ENCODE measurements at regions not wholly inside any gene's neighbourhood (a gene's known extent, or its start where the extent isn't known, plus 50 kb on each side); places are given as distances from the start of the nearest gene placed in this dataset.

DNA sequence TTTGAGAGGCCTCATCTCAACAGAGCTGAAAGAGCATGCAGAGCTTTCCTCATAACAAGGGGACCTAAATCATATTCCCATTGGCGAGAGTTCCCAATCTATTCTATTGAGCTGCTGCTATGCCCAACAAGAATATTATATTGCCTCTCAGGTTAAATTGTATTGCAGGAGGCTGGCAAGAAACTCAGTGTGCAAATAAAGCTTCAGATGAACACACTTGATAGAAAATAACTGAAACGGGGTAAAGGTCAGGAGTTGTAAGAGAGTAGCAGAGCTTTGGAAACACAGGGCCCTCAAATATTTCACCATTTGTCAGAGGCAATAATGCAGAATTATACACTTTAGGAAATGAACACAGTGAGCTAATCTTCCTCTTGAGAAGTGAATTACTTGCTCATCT is 364.3 kb upstream of the SPTLC3 start:
- H3K4me1 ChIP-seq = no peaks in the 10 kb centered on the region
- no peaks in the 10 kb centered on the region for H3K27me3 ChIP-seq
- no peak overlapping the region for H3K27ac ChIP-seq
- no peaks in the 10 kb centered on the region for H3K36me3 ChIP-seq
- no peaks in the 10 kb centered on the region for H3K9me3 ChIP-seq
- no peak for ATAC-seq
- no peak overlapping the region for H3K4me3 ChIP-seq
- intact Hi-C loops (cut with DNase I) = no loop called here
- DNase-seq = no peak
- TF ChIP-seq, protein P1, sequence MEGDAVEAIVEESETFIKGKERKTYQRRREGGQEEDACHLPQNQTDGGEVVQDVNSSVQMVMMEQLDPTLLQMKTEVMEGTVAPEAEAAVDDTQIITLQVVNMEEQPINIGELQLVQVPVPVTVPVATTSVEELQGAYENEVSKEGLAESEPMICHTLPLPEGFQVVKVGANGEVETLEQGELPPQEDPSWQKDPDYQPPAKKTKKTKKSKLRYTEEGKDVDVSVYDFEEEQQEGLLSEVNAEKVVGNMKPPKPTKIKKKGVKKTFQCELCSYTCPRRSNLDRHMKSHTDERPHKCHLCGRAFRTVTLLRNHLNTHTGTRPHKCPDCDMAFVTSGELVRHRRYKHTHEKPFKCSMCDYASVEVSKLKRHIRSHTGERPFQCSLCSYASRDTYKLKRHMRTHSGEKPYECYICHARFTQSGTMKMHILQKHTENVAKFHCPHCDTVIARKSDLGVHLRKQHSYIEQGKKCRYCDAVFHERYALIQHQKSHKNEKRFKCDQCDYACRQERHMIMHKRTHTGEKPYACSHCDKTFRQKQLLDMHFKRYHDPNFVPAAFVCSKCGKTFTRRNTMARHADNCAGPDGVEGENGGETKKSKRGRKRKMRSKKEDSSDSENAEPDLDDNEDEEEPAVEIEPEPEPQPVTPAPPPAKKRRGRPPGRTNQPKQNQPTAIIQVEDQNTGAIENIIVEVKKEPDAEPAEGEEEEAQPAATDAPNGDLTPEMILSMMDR (IDR thresholded peaks at IDR 0.05) = no peak
- 87 to 93% methylated on average over 2 of the region's 2 CpGs for WGBS, 2 donors

DNA sequence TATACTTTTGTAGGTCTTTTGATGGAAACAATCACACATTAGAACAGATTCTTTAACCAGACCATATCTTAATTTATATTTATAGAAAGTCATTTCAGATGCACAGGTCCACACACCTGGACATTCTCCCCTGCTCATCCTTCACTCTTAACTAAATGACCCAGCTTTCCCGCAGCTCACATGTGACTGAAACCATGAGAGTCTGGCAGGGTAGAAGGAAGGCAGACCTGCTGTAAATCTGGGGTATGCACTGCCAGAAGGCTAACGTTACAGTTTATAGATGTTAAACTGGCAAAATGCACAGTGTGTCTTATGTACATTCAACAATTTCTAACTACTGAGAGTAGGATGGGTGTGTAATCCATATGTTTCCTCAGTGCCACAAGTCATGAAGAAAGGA is 359.5 kb upstream of the SPTLC3 start:
- TF ChIP-seq, protein P1 (IDR thresholded peaks at IDR 0.05) = no peak
- intact Hi-C loops (cut with DNase I) = no loop called here
- H3K4me1 ChIP-seq = no peaks in the 10 kb centered on the region
- WGBS, 2 donors = 73 to 77% methylated on average over 2 of the region's 2 CpGs
- no peak for DNase-seq
- ATAC-seq = no peak
- H3K9me3 ChIP-seq = no peaks in the 10 kb centered on the region
- peaks cover 0 to 4% (median 0%) of the 10 kb centered on the region in 7 donors for H3K27me3 ChIP-seq
- no peak overlapping the region for H3K27ac ChIP-seq
- H3K36me3 ChIP-seq = no peaks in the 10 kb centered on the region
- H3K4me3 ChIP-seq = no peak overlapping the region

DNA sequence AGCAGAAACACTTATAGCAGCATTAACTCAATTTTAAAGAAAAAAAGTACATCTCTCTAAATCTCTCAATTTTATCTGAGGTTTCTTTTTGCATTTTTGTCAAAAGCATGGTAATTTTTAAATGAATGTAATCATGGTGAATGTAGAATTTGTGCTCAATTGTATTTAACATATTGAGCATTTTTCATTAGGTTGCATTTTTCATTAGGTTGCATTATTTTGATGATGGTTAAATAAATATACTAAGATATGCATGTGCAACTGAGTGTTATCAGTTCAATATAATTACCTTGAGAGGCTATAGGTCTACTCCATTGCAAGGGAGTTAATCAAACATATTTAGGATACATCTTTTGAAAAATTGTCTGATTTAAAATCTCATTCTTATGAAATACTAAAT is 355.1 kb upstream of the SPTLC3 start:
- intact Hi-C loops (cut with DNase I) = loop anchor here in 2 of 10 donors (1.0 to 5.0 kb wide), 2 partner anchors 43 to 971 kb away; no protein-coding TSS in a partner anchor
- peaks cover 0 to under 1% (median 0%) of the 10 kb centered on the region in 11 donors for H3K9me3 ChIP-seq
- H3K27me3 ChIP-seq = peaks cover 0 to 4% (median 0%) of the 10 kb centered on the region in 7 donors
- ATAC-seq = no peak
- H3K4me3 ChIP-seq = no peak overlapping the region
- no peak for DNase-seq
- H3K27ac ChIP-seq = no peak overlapping the region
- no peaks in the 10 kb centered on the region for H3K36me3 ChIP-seq
- H3K4me1 ChIP-seq = no peaks in the 10 kb centered on the region
- TF ChIP-seq, protein P1 (IDR thresholded peaks at IDR 0.05) = no peak

DNA sequence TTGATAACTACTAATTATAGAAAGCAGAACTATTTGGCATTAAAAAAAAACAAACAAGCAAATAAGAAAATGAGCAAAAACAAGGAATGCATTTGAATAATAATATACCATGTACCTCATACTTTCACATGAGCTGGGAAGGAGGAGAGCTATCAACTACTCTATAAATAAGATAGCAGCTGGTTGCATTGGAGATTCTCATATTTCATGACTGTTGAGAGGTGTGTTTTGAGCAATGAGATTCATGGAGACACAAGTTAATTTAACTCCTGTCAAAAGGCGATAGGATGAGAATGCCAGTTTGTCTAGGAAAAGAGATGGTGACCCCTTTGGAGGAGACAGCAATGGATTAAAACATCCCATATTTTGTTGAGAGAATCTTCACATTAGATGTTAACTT is 348.8 kb upstream of the SPTLC3 start:
- Histone ChIP-seq H3K27ac (no peak overlapping the region), H3K9me3 (peaks cover 0 to 18% (median 0%) of the 10 kb centered on the region in 11 donors), H3K36me3 (no peaks in the 10 kb centered on the region), H3K4me1 (no peaks in the 10 kb centered on the region), H3K4me3 (no peak overlapping the region), H3K27me3 (no peaks in the 10 kb centered on the region)
- WGBS, 2 donors = 78 to 89% methylated on average over 1 of the region's 1 CpG
- intact Hi-C loops (cut with DNase I) = loop anchor here in 1 of 10 donors (5.0 kb wide), 1 partner anchor 157 kb away; no protein-coding TSS in a partner anchor
- no peak for DNase-seq
- TF ChIP-seq, protein P1 (IDR thresholded peaks at IDR 0.05) = no peak
- ATAC-seq = no peak

Measured in heart right ventricle (tissue), 16 donors.